ENCODE measurements at regions not wholly inside any gene's neighbourhood (a gene's known extent, or its start where the extent isn't known, plus 50 kb on each side); places are given as distances from the start of the nearest gene placed in this dataset.

- TF ChIP-seq EZH2 (IDR thresholded peaks at IDR 0.05; ENCODE audit: insufficient read depth, poor library complexity, severe bottlenecking) (no peak), EZH2phosphoT487 (IDR thresholded peaks at IDR 0.05; ENCODE audit: insufficient read depth, low read depth) (no peak)
Measured at GRCh38 chr11:70867281-70868047, 384.9 kb downstream of the SHANK2 start.

Measured in GM23248 (cell line).